Pancreas (tissue), 10 donors: ENCODE measurements at regions not wholly inside any gene's neighbourhood (a gene's known extent, or its start where the extent isn't known, plus 50 kb on each side); places are given as distances from the start of the nearest gene placed in this dataset.
"Not testable (repeated sequence)": the region's sequence is repeated elsewhere in the genome, so short reads cannot be mapped to it uniquely, and the experiment has no call there.

Experiments
- ATAC-seq, 4 donors: fragments of 200-7000 bp; cut with Tn5 transposase; one replicate each; pipeline versions ENCODE4 v1.8.0 to v1.9.1; 2020; ENCODE audit warnings: mild to moderate bottlenecking in 4 of 4, moderate library complexity in 4 of 4
- DNase-seq, 6 donors: peaks; one replicate each; pipeline ENCODE4 v3.0.0-alpha.2; 2020
- FAIRE-seq: peaks from 2 replicates; lab custom pipeline; 2012; peaks lifted over from hg19 to GRCh38; lab: Jason Lieb, UNC
- H3K27ac ChIP-seq, 4 donors: fragments of 200-600 bp; sonication (generic); 1 replicate in 3 of 4; 2 replicates in 1 of 4; pipeline versions ENCODE4 v1.5.0 to v1.8.0; 2020
- H3K27me3 ChIP-seq, 4 donors: fragments of 200-600 bp; one replicate each; pipeline ENCODE4 v1.8.0; 2021
- H3K36me3 ChIP-seq, 3 donors: fragments of 200-600 bp; sonication (generic) in 1 of 3; one replicate each; pipeline versions ENCODE4 v1.5.0 to v1.8.0; 2020 to 2021
- H3K4me1 ChIP-seq, 3 donors: fragments of 200-600 bp; one replicate each; pipeline ENCODE4 v1.8.0; 2021
- H3K4me3 ChIP-seq, 4 donors: fragments of 200-600 bp; sonication (generic) in 2 of 4; one replicate each; pipeline versions ENCODE4 v1.5.0 to v1.8.0; 2020 to 2021
- H3K9me3 ChIP-seq, 4 donors: fragments of 200-600 bp; one replicate each; pipeline ENCODE4 v1.8.0; 2021
- WGBS, 2 donors: extraction: QIAGEN DNeasy Blood & Tissue Kit; methylation state at CpG; one replicate each; pipeline ENCODE4 v1.1.7; 2013; 5-methylcytosine and 5-hydroxymethylcytosine counted together
- intact Hi-C, 3 donors: fragments of 100-400 bp; cut with DNase I; formaldehyde crosslinking; loops; one replicate each; pipeline versions ENCODE4 v1.11.1 to v1.14.2; 2022
- TF ChIP-seq, protein P1 (sequence below), 4 donors: fragments of 200-600 bp; sonication (generic) in 3 of 4; IDR thresholded peaks; one replicate each; pipeline versions ENCODE4 v1.5.0 to v1.8.0; 2021; ENCODE audit warnings: antibody characterized with exemption in 4 of 4
- donor health status: healthy with polysubstance abuse.
- donor health status: DM: no; HTN: no; CAD: no; lungs with moderate emphysema.
- donor health status: DM: no; HTN: no; CAD: no.
- donor health status: control.
- donor health status: control.
- donor health status: Bipolar disorder and iron deficiency.
- donor health status: DM: yes; HTN: yes; CAD: no.
- donor health status: DM: no; HTN: no; CAD: no.
- donor health status: DM: no; HTN: no; CAD: no.
- donor health status: DM: yes; HTN: yes; CAD: no.

DNA sequence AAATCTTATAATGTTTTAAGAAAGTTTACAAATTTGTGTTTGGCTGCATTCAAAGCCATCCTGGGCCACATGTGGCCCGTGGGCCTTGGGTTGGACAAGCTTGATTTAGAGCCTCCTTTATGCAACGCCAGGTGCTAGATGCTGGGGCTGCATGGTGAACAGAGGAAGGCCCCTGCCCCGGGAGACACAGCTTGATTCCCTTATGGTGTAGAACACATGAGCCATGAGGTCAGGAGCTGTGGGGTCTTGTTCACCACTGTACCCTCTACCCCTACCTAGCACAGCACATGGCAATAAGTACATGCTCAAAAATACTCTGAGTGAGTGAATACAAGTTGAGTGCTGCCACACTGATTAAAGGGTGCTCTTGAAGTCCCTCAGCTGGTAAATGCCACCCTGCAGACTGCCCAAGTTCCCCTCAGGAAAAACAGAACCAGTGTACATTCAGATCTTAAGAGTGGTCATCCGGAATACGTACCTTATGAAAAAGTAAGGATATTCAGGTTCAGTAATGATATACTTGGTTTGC lies 71.9 kb downstream of the ARRDC3 start:
- 79 to 93% methylated on average over 5 of the region's 5 CpGs for WGBS, 2 donors
- Histone ChIP-seq H3K4me3 (no peak overlapping the region), H3K36me3 (no peaks in the 10 kb centered on the region), H3K27ac (peak overlapping the region in 2 of 4 donors; percentile 17 to 70), H3K9me3 (no peaks in the 10 kb centered on the region), H3K4me1 (peaks cover 0 to 15% (median 0%) of the 10 kb centered on the region in 3 donors), H3K27me3 (no peaks in the 10 kb centered on the region)
- TF ChIP-seq, protein P1, sequence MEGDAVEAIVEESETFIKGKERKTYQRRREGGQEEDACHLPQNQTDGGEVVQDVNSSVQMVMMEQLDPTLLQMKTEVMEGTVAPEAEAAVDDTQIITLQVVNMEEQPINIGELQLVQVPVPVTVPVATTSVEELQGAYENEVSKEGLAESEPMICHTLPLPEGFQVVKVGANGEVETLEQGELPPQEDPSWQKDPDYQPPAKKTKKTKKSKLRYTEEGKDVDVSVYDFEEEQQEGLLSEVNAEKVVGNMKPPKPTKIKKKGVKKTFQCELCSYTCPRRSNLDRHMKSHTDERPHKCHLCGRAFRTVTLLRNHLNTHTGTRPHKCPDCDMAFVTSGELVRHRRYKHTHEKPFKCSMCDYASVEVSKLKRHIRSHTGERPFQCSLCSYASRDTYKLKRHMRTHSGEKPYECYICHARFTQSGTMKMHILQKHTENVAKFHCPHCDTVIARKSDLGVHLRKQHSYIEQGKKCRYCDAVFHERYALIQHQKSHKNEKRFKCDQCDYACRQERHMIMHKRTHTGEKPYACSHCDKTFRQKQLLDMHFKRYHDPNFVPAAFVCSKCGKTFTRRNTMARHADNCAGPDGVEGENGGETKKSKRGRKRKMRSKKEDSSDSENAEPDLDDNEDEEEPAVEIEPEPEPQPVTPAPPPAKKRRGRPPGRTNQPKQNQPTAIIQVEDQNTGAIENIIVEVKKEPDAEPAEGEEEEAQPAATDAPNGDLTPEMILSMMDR (IDR thresholded peaks at IDR 0.05), result no peak
- ATAC-seq (peak in 1 of 4 donors; percentile 6), FAIRE-seq (no peak), DNase-seq (no peak)
- intact Hi-C loops, result no loop called here

DNA sequence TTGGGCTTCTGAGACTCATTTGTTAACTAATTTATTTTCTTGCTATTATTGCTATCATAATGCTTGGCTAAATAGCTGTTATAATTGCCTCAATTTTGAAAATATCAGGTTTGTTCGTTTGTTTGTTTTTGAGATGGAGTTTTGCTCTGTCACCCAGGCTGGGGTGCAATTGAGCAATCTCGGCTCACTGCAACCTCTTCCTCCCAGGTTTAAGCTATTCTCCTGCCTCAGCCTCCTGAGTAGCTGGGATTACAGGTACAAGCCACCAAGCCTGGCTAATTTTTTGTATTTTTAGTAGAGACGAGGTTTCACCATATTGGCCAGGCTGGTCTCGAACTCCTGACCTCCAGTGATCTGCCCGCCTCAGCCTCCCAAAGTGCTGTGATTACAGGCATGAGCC lies 75.0 kb downstream of the ARRDC3 start:
- H3K9me3 ChIP-seq, H3K27ac ChIP-seq, DNase-seq, H3K4me3 ChIP-seq, ATAC-seq, intact Hi-C loops, H3K36me3 ChIP-seq, FAIRE-seq, H3K27me3 ChIP-seq: not testable (repeated sequence)
- H3K4me1 ChIP-seq, result peaks cover 0 to 15% (median 0%) of the 10 kb centered on the region in 3 donors
- 90 to 96% methylated on average over 5 of the region's 5 CpGs for WGBS, 2 donors

DNA sequence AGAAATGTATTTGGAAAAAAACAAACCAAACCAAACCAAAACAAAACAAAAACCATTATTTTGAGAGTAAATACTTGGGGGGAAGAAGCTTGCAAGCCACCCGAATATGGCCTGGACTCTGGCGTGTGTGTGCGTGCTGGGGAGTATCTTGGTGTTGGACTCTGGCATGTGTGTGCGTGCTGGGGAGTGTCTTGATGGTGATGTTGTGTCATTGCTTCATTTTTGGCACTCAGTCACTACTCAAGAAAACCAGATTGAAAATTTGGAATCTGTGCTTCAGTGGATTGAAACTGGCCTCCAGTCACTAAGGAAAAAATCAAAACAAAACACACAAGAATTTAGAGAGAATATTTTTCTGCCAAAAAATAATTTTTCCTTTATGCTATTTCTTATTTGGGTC lies 76.1 kb downstream of the ARRDC3 start:
- DNase-seq (no peak), ATAC-seq (peak in 2 of 4 donors; percentile 28 to 37), FAIRE-seq (no peak)
- H3K27ac ChIP-seq, result no peak overlapping the region
- H3K36me3 ChIP-seq, result no peaks in the 10 kb centered on the region
- intact Hi-C loops, result no loop called here
- H3K4me1 ChIP-seq, result peaks cover 0 to 9% (median 0%) of the 10 kb centered on the region in 3 donors
- no peaks in the 10 kb centered on the region for H3K27me3 ChIP-seq
- no peak overlapping the region for H3K4me3 ChIP-seq
- TF ChIP-seq, protein P1 (IDR thresholded peaks at IDR 0.05), result no peak
- no peaks in the 10 kb centered on the region for H3K9me3 ChIP-seq
- 85 to 98% methylated on average over 4 of the region's 4 CpGs for WGBS, 2 donors

GRCh38 chr5:91306497-91306896 lies 76.6 kb downstream of the ARRDC3 start:
- DNase-seq (no peak), FAIRE-seq (no peak), ATAC-seq (peak in 3 of 4 donors; percentile 58 to 70 (median 63))
- Histone ChIP-seq H3K9me3 (no peaks in the 10 kb centered on the region), H3K4me3 (no peak overlapping the region), H3K36me3 (no peaks in the 10 kb centered on the region), H3K27me3 (no peaks in the 10 kb centered on the region), H3K27ac (no peak overlapping the region), H3K4me1 (peaks cover 0 to 4% (median 0%) of the 10 kb centered on the region in 3 donors)
- TF ChIP-seq, protein P1 (IDR thresholded peaks at IDR 0.05), result no peak
- 41% methylated on average over 3 of the region's 3 CpGs for WGBS, 2 donors
- intact Hi-C loops, result no loop called here

- ATAC-seq (no peak), FAIRE-seq (no peak), DNase-seq (no peak)
- Histone ChIP-seq H3K9me3 (no peaks in the 10 kb centered on the region), H3K4me1 (no peaks in the 10 kb centered on the region), H3K27ac (no peak overlapping the region), H3K4me3 (no peak overlapping the region), H3K27me3 (no peaks in the 10 kb centered on the region), H3K36me3 (no peaks in the 10 kb centered on the region)
- intact Hi-C loops, result no loop called here
- TF ChIP-seq, protein P1 (IDR thresholded peaks at IDR 0.05), result no peak
These were observed 77.5 kb downstream of the ARRDC3 start for GRCh38 chr5:91305640-91306039.

- not testable (repeated sequence) for ATAC-seq
These were observed 79.1 kb downstream of the ARRDC3 start for GRCh38 chr5:91304015-91304414.

More at GRCh38 chr5:91304015-91304414, 79.1 kb downstream of the ARRDC3 start:
- H3K27me3 ChIP-seq, H3K4me1 ChIP-seq, H3K4me3 ChIP-seq, H3K9me3 ChIP-seq, FAIRE-seq, H3K36me3 ChIP-seq, DNase-seq, intact Hi-C loops, H3K27ac ChIP-seq: not testable (repeated sequence)
- WGBS, 2 donors, result 79 to 92% methylated on average over 4 of the region's 4 CpGs
